IMR-90 (cell line): ENCODE measurements at regions not wholly inside any gene's neighbourhood (a gene's known extent, or its start where the extent isn't known, plus 50 kb on each side); places are given as distances from the start of the nearest gene placed in this dataset.

Source experiments
- CHD1 ChIP-seq: IDR thresholded peaks from 2 replicates; pipeline ENCODE4 v1.6.1; 2012; ENCODE audit warnings: low read depth, low read length, improper control_type of control experiment
- FOS ChIP-seq: fragments of 150-350 bp; IDR thresholded peaks from 2 replicates; pipeline ENCODE4 v1.6.1; 2016; ENCODE audit warnings: low read depth, low read length
- MAZ ChIP-seq: IDR thresholded peaks from 2 replicates; pipeline ENCODE4 v1.6.1; 2012; ENCODE audit warnings: low read depth, mild to moderate bottlenecking, low read length, improper control_type of control experiment, moderate library complexity, borderline replicate concordance
- POLR2A ChIP-seq: IDR thresholded peaks from 2 replicates; pipeline ENCODE4 v1.6.1; 2012; ENCODE audit warnings: mild to moderate bottlenecking, low read depth, low read length
- RAD21 ChIP-seq: IDR thresholded peaks from 2 replicates; pipeline ENCODE4 v1.6.1; 2012; ENCODE audit warnings: low read length, improper control_type of control experiment
- RCOR1 ChIP-seq: IDR thresholded peaks from 2 replicates; pipeline ENCODE4 v1.6.1; 2012; ENCODE audit warnings: mild to moderate bottlenecking, low read length, improper control_type of control experiment; ENCODE audit not compliant: insufficient replicate concordance
- TF ChIP-seq, protein P1 (sequence below): conservative IDR thresholded peaks from 2 replicates; pipeline ENCODE4 v1.5.1; 2012; ENCODE audit warnings: mild to moderate bottlenecking, low read depth, low read length, improper control_type of control experiment

DNA sequence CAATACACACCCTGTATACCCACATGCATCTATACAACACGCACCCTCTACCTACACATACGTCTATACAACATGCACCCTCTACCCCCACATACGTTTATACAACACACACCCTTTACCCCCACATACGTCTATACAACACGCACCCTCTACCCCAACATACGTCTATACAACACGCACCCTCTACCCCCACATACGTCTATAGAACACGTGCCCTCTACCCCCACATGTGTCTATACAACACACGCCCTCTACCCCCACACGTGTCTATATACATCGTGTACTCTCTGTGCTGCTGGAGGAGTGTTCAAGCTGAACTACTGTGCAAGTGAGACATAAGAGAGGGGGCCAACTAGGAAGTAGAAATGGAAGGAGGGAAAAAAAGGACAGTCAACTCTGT, 621.7 kb upstream of the HS6ST1 start:
- TF ChIP-seq FOS = no peak
- TF ChIP-seq RCOR1 = no peak
- TF ChIP-seq, protein P1, sequence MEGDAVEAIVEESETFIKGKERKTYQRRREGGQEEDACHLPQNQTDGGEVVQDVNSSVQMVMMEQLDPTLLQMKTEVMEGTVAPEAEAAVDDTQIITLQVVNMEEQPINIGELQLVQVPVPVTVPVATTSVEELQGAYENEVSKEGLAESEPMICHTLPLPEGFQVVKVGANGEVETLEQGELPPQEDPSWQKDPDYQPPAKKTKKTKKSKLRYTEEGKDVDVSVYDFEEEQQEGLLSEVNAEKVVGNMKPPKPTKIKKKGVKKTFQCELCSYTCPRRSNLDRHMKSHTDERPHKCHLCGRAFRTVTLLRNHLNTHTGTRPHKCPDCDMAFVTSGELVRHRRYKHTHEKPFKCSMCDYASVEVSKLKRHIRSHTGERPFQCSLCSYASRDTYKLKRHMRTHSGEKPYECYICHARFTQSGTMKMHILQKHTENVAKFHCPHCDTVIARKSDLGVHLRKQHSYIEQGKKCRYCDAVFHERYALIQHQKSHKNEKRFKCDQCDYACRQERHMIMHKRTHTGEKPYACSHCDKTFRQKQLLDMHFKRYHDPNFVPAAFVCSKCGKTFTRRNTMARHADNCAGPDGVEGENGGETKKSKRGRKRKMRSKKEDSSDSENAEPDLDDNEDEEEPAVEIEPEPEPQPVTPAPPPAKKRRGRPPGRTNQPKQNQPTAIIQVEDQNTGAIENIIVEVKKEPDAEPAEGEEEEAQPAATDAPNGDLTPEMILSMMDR = no peak
- no peak for TF ChIP-seq CHD1
- no peak for TF ChIP-seq POLR2A
- TF ChIP-seq MAZ = no peak
- TF ChIP-seq RAD21 = no peak
